Adrenal gland (tissue), 9 donors: ENCODE measurements at regions not wholly inside any gene's neighbourhood (a gene's known extent, or its start where the extent isn't known, plus 50 kb on each side); places are given as distances from the start of the nearest gene placed in this dataset.

ENCODE experiments used
- DNase-seq, 7 donors: peaks; one replicate each; pipeline ENCODE4 v3.0.0-alpha.2; 2019 to 2020
- H3K27ac ChIP-seq, 5 donors: fragments of 200-600 bp; sonication (generic) in 4 of 5; 1 replicate in 3 of 5; 2 replicates in 2 of 5; pipeline versions ENCODE4 v1.5.1 to v1.8.0; 2016 to 2020; ENCODE audit warnings: mild to moderate bottlenecking in 1 of 5
- H3K27me3 ChIP-seq: fragments of 200-600 bp; 2 replicates; pipeline ENCODE4 v1.8.0; 2021
- H3K36me3 ChIP-seq, 2 donors: fragments of 200-600 bp; replicated peaks in 1 of 2; 1 replicate in 1 of 2; 2 replicates in 1 of 2; pipeline versions ENCODE4 v1.5.1 to v1.8.0; 2018 to 2022
- H3K4me1 ChIP-seq, 2 donors: fragments of 200-600 bp; replicated peaks in 1 of 2; 1 replicate in 1 of 2; 2 replicates in 1 of 2; pipeline versions ENCODE4 v1.5.1 to v1.8.0; 2018 to 2021
- H3K4me3 ChIP-seq, 4 donors: fragments of 200-600 bp; sonication (generic) in 3 of 4; one replicate each; pipeline ENCODE4 v1.5.1; 2016 to 2018
- H3K9me3 ChIP-seq, 3 donors: fragments of 200-600 bp; sonication (generic) in 1 of 3; replicated peaks in 1 of 3; 1 replicate in 2 of 3; 2 replicates in 1 of 3; pipeline versions ENCODE4 v1.5.1 to v1.8.0; 2016 to 2021
- CTCF ChIP-seq, 6 experiments: fragments of 450-650 bp in 4 of 6; fragments of 200-600 bp in 2 of 6; sonication (generic) in 1 of 6; IDR thresholded peaks; 1 replicate in 5 of 6; 2 replicates in 1 of 6; pipeline versions ENCODE4 v1.5.1 to v1.8.0; 2016 to 2021; ENCODE audit warnings: antibody characterized with exemption in 6 of 6, mild to moderate bottlenecking in 2 of 6, moderate library complexity in 1 of 6
- POLR2A ChIP-seq, 2 donors: fragments of 450-650 bp; IDR thresholded peaks; one replicate each; pipeline ENCODE4 v1.6.1; 2017; ENCODE audit warnings: antibody characterized with exemption in 2 of 2, mild to moderate bottlenecking in 2 of 2, moderate library complexity in 1 of 2
- WGBS, 4 donors: extraction: QIAGEN DNeasy Blood & Tissue Kit in 2 of 4; methylation state at CpG; one replicate each; pipeline versions ENCODE4 v1.1.5 to v1.1.7; 2013 to 2017; 5-methylcytosine and 5-hydroxymethylcytosine counted together
- intact Hi-C, 2 donors: fragments of 100-400 bp; cut with DNase I; formaldehyde crosslinking; loops; one replicate each; pipeline versions ENCODE4 v1.14.1 to v1.15.0; 2022 to 2023
- donor health status: healthy with polysubstance abuse.
- donor health status: Bipolar disorder and iron deficiency.
- donor health status: DM: yes; HTN: yes; CAD: no.
- donor health status: DM: no; HTN: no; CAD: no.
- donor health status: DM: no; HTN: no; CAD: no.

GRCh38 chr2:13093416-13093991 is 376.8 kb downstream of the TRIB2 start:
- no peaks in the 10 kb centered on the region for H3K4me1 ChIP-seq
- H3K4me3 ChIP-seq = no peak overlapping the region
- 31 to 60% (median 49%) methylated on average over 1 of the region's 1 CpG for WGBS, 4 donors
- intact Hi-C loops = no loop called here
- H3K9me3 ChIP-seq = no peaks in the 10 kb centered on the region
- DNase-seq = no peak
- TF ChIP-seq POLR2A (IDR thresholded peaks at IDR 0.05) (no peak), CTCF (IDR thresholded peaks at IDR 0.05) (no peak)
- H3K36me3 ChIP-seq = no peaks in the 10 kb centered on the region
- no peak overlapping the region for H3K27ac ChIP-seq
- no peaks in the 10 kb centered on the region for H3K27me3 ChIP-seq

- no peak for TF ChIP-seq POLR2A (IDR thresholded peaks at IDR 0.05)
- TF ChIP-seq CTCF (IDR thresholded peaks at IDR 0.05) = no peak
- Histone ChIP-seq H3K27me3 (no peaks in the 10 kb centered on the region), H3K9me3 (no peaks in the 10 kb centered on the region), H3K27ac (no peak overlapping the region), H3K36me3 (no peaks in the 10 kb centered on the region), H3K4me1 (no peaks in the 10 kb centered on the region), H3K4me3 (no peak overlapping the region)
- WGBS, 4 donors = 65 to 71% (median 68%) methylated on average over 4 of the region's 4 CpGs
- intact Hi-C loops = no loop called here
- DNase-seq = no peak
Measured at GRCh38 chr2:13102397-13103063, 385.8 kb downstream of the TRIB2 start.

- H3K4me1 ChIP-seq = no peaks in the 10 kb centered on the region
- H3K36me3 ChIP-seq = no peaks in the 10 kb centered on the region
- no peak for DNase-seq
- TF ChIP-seq POLR2A (IDR thresholded peaks at IDR 0.05) = no peak
- no peak for TF ChIP-seq CTCF (IDR thresholded peaks at IDR 0.05)
- H3K4me3 ChIP-seq = no peak overlapping the region
- H3K9me3 ChIP-seq = no peaks in the 10 kb centered on the region
- H3K27me3 ChIP-seq = no peaks in the 10 kb centered on the region
- H3K27ac ChIP-seq = no peak overlapping the region
- 76 to 86% (median 82%) methylated on average over 1 of the region's 1 CpG for WGBS, 4 donors
- intact Hi-C loops = no loop called here
Measured at GRCh38 chr2:13103151-13103550, 386.4 kb downstream of the TRIB2 start.

- no peak for TF ChIP-seq CTCF (IDR thresholded peaks at IDR 0.05)
- no peak for TF ChIP-seq POLR2A (IDR thresholded peaks at IDR 0.05)
- DNase-seq = no peak
- no peak overlapping the region for H3K27ac ChIP-seq
- 53 to 60% (median 55%) methylated on average over 5 of the region's 5 CpGs for WGBS, 4 donors
- no peak overlapping the region for H3K4me3 ChIP-seq
- no peaks in the 10 kb centered on the region for H3K36me3 ChIP-seq
- no peaks in the 10 kb centered on the region for H3K4me1 ChIP-seq
- no peaks in the 10 kb centered on the region for H3K27me3 ChIP-seq
- intact Hi-C loops = no loop called here
- H3K9me3 ChIP-seq = no peaks in the 10 kb centered on the region
Measured at GRCh38 chr2:13103778-13104493, 387.2 kb downstream of the TRIB2 start.
